ENCODE measurements at regions not wholly inside any gene's neighbourhood (a gene's known extent, or its start where the extent isn't known, plus 50 kb on each side); places are given as distances from the start of the nearest gene placed in this dataset.
A peak's percentile ranks its signal among the peaks of the same experiment; 100 is the strongest.

GRCh38 chr15:54707805-54708752 lies 488.7 kb downstream of the RSL24D1 start:
- DNase-seq = no peak

GRCh38 chr15:54687628-54688027 lies 509.1 kb downstream of the RSL24D1 start:
- peak; percentile 1 for DNase-seq

Measured in NCI-H2029 treated with DMSO at 0.1 percent for 48 hours (cell line).